ENCODE measurements at regions not wholly inside any gene's neighbourhood (a gene's known extent, or its start where the extent isn't known, plus 50 kb on each side); places are given as distances from the start of the nearest gene placed in this dataset.

DNA sequence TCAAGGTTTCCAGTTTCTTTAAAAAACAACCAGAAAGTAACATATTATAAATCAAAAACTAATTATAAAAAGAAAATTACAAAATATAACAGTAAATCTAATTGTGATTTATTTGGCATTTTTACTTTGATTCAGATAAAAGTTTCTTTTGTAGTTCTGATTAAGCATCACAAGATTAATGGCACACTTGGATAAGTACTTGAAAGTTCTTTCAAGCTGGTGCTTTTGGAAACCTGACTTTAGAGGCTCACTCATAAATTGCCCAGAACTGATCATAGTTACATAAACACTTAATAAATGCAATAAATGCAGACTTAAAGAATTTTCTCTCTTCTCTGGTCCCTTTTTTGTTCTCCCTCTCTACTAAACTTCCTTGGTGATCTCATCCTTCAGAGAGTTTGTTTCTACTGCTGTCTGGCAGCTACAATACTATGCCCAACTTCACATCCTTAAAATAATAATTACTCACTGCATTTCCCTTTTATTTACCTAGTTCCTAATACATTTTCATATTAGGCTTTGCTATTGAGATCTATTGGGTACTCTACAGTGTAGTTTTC is 1417.0 kb downstream of the EFNB2 start:
- TF ChIP-seq, protein P1, sequence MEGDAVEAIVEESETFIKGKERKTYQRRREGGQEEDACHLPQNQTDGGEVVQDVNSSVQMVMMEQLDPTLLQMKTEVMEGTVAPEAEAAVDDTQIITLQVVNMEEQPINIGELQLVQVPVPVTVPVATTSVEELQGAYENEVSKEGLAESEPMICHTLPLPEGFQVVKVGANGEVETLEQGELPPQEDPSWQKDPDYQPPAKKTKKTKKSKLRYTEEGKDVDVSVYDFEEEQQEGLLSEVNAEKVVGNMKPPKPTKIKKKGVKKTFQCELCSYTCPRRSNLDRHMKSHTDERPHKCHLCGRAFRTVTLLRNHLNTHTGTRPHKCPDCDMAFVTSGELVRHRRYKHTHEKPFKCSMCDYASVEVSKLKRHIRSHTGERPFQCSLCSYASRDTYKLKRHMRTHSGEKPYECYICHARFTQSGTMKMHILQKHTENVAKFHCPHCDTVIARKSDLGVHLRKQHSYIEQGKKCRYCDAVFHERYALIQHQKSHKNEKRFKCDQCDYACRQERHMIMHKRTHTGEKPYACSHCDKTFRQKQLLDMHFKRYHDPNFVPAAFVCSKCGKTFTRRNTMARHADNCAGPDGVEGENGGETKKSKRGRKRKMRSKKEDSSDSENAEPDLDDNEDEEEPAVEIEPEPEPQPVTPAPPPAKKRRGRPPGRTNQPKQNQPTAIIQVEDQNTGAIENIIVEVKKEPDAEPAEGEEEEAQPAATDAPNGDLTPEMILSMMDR (IDR thresholded peaks at IDR 0.05): no peak
- Histone ChIP-seq H3K27ac (no peak overlapping the region), H3K9me3 (no peaks in the 10 kb centered on the region), H3K4me3 (ENCODE audit: low read depth in 1 of 2, low read length in 1 of 2) (no peak overlapping the region), H3K36me3 (no peaks in the 10 kb centered on the region), H3K27me3 (no peaks in the 10 kb centered on the region), H3K4me1 (ENCODE audit: control insufficient read depth in 1 of 2, insufficient read depth in 1 of 2, low read depth in 1 of 2, low read length in 1 of 2) (no peaks in the 10 kb centered on the region)

DNA sequence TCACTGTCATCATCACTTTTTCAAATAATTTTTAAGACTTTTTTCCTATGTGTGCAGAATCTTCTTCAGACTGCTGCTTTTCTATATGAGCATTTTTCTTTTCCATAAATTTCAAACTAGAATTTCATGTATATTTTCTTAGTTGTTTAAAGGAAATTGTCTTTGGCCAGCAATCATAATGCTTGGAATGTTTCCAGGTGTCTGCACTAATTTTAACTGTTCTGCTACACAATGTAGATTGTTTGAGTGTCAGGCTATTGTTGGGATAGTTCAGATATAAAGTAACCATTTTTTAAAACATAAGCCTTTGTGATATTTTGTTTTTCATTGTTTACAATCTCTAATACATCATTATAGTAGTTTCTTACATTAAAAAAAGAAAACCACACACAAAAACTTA is 1418.5 kb downstream of the EFNB2 start:
- Histone ChIP-seq H3K4me1 (ENCODE audit: control insufficient read depth in 1 of 2, insufficient read depth in 1 of 2, low read depth in 1 of 2, low read length in 1 of 2) (no peaks in the 10 kb centered on the region), H3K36me3 (no peaks in the 10 kb centered on the region), H3K4me3 (ENCODE audit: low read depth in 1 of 2, low read length in 1 of 2) (no peak overlapping the region), H3K27me3 (no peaks in the 10 kb centered on the region), H3K27ac (no peak overlapping the region), H3K9me3 (peaks cover 5% of the 10 kb centered on the region)
- TF ChIP-seq, protein P1 (IDR thresholded peaks at IDR 0.05): no peak

- Histone ChIP-seq H3K27me3 (no peaks in the 10 kb centered on the region), H3K36me3 (no peaks in the 10 kb centered on the region), H3K27ac (no peak overlapping the region), H3K9me3 (peaks cover 5% of the 10 kb centered on the region), H3K4me3 (ENCODE audit: low read depth in 1 of 2, low read length in 1 of 2) (no peak overlapping the region), H3K4me1 (ENCODE audit: control insufficient read depth in 1 of 2, insufficient read depth in 1 of 2, low read depth in 1 of 2, low read length in 1 of 2) (no peaks in the 10 kb centered on the region)
- TF ChIP-seq, protein P1 (IDR thresholded peaks at IDR 0.05): no peak
Observed at GRCh38 chr13:105112561-105112960, 1422.9 kb downstream of the EFNB2 start.

DNA sequence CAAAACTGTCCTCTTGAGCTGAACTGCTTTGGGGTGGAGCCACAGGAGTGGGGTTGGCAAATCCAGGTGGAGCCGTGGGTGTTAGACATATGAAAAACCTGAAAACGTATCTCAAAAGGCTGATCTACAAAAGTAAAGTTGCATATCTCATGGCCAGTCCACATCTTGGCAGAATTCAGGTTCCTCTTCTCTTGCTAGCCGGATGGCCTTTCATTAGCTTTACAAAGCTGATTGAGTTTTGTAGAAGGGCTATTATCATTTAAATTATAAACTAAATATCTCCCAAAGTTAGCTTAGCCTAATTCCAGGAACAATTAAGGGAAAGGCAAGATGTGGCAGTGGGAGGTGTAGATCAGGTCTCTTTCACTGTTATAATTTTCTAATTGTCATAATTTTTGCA is 1427.7 kb downstream of the EFNB2 start:
- H3K4me3 ChIP-seq (ENCODE audit: low read depth in 1 of 2, low read length in 1 of 2): no peak overlapping the region
- no peak overlapping the region for H3K27ac ChIP-seq
- H3K9me3 ChIP-seq: peaks cover 2% of the 10 kb centered on the region
- H3K36me3 ChIP-seq: no peaks in the 10 kb centered on the region
- TF ChIP-seq, protein P1 (IDR thresholded peaks at IDR 0.05): no peak
- H3K27me3 ChIP-seq: no peaks in the 10 kb centered on the region
- no peaks in the 10 kb centered on the region for H3K4me1 ChIP-seq (ENCODE audit: control insufficient read depth in 1 of 2, insufficient read depth in 1 of 2, low read depth in 1 of 2, low read length in 1 of 2)

- Histone ChIP-seq H3K27ac (no peak overlapping the region), H3K9me3 (no peaks in the 10 kb centered on the region)
Observed at GRCh38 chr13:105105471-105105870, 1430.0 kb downstream of the EFNB2 start.

More at GRCh38 chr13:105105471-105105870, 1430.0 kb downstream of the EFNB2 start:
- Histone ChIP-seq H3K36me3 (no peaks in the 10 kb centered on the region), H3K27me3 (no peaks in the 10 kb centered on the region), H3K4me3 (ENCODE audit: low read depth in 1 of 2, low read length in 1 of 2) (no peak overlapping the region), H3K4me1 (ENCODE audit: control insufficient read depth in 1 of 2, insufficient read depth in 1 of 2, low read depth in 1 of 2, low read length in 1 of 2) (no peaks in the 10 kb centered on the region)
- TF ChIP-seq, protein P1 (IDR thresholded peaks at IDR 0.05): no peak

All from neutrophil (primary cell).